Activated effector memory CD4-positive, alpha-beta T cell treated with anti-CD3 and anti-CD28 coated beads, Interleukin-2, amount 50 U/mL, for 16 hours (primary cell): ENCODE measurements at regions not wholly inside any gene's neighbourhood (a gene's known extent, or its start where the extent isn't known, plus 50 kb on each side); places are given as distances from the start of the nearest gene placed in this dataset.
A peak's percentile ranks its signal among the peaks of the same experiment; 100 is the strongest.

Source experiments
- DNase-seq: peaks from one replicate; pipeline ENCODE4 v3.0.0-alpha.2; 2020

- no peak for DNase-seq
Measured at GRCh38 chr5:82800826-82801225, 276.4 kb downstream of the TMEM167A start.

GRCh38 chr5:82799361-82800077, 277.7 kb downstream of the TMEM167A start:
- DNase-seq = no peak

- no peak for DNase-seq
Measured at GRCh38 chr5:82798676-82799075, 278.5 kb downstream of the TMEM167A start.

GRCh38 chr5:82796643-82797416, 280.4 kb downstream of the TMEM167A start:
- DNase-seq = no peak

GRCh38 chr5:82794876-82795275, 282.3 kb downstream of the TMEM167A start:
- DNase-seq = no peak

GRCh38 chr5:82793808-82794419, 283.3 kb downstream of the TMEM167A start:
- DNase-seq = peak; percentile 64

GRCh38 chr5:82792096-82792495, 285.1 kb downstream of the TMEM167A start:
- no peak for DNase-seq

- no peak for DNase-seq
Measured at GRCh38 chr5:82789095-82789494, 288.1 kb downstream of the TMEM167A start.

- DNase-seq = no peak
Measured at GRCh38 chr5:82786748-82787147, 290.4 kb downstream of the TMEM167A start.

- no peak for DNase-seq
Measured at GRCh38 chr5:82785882-82786509, 291.2 kb downstream of the TMEM167A start.

- DNase-seq = no peak
Measured at GRCh38 chr5:82785456-82785855, 291.7 kb downstream of the TMEM167A start.

- DNase-seq = no peak
Measured at GRCh38 chr5:82784521-82784920, 292.7 kb downstream of the TMEM167A start.

- DNase-seq = no peak
Measured at GRCh38 chr5:82777106-82777505, 300.1 kb downstream of the TMEM167A start.

- DNase-seq = no peak
Measured at GRCh38 chr5:82772281-82772680, 304.9 kb downstream of the TMEM167A start.

- DNase-seq = no peak
Measured at GRCh38 chr5:82766206-82766605, 311.0 kb downstream of the TMEM167A start.

GRCh38 chr5:82765765-82766164, 311.4 kb downstream of the TMEM167A start:
- no peak for DNase-seq

GRCh38 chr5:82760856-82761255, 316.3 kb downstream of the TMEM167A start:
- DNase-seq = no peak

- no peak for DNase-seq
Measured at GRCh38 chr5:82758881-82759280, 318.3 kb downstream of the TMEM167A start.

GRCh38 chr5:82754759-82755158, 322.4 kb downstream of the TMEM167A start:
- no peak for DNase-seq

- DNase-seq = no peak
Measured at GRCh38 chr5:82754036-82754746, 323.0 kb downstream of the TMEM167A start.

- DNase-seq = no peak
Measured at GRCh38 chr5:82753374-82753773, 323.8 kb downstream of the TMEM167A start.

GRCh38 chr5:82749461-82749820, 327.8 kb downstream of the TMEM167A start:
- DNase-seq = no peak
